PC-9 (cell line): ENCODE measurements at regions not wholly inside any gene's neighbourhood (a gene's known extent, or its start where the extent isn't known, plus 50 kb on each side); places are given as distances from the start of the nearest gene placed in this dataset.

Experiments
- CTCF ChIP-seq: fragments of 200-600 bp; sonication (generic); conservative IDR thresholded peaks from 2 replicates; pipeline ENCODE4 v1.6.1; 2017; ENCODE audit warnings: mixed run types, antibody characterized with exemption, mild to moderate bottlenecking, moderate library complexity
- EZH2 ChIP-seq: fragments of 200-600 bp; sonication (generic); IDR thresholded peaks from 2 replicates; pipeline ENCODE4 v1.8.0; 2017; ENCODE audit warnings: antibody characterized with exemption, low read depth

GRCh38 chr12:28851781-28852180 is 297.3 kb upstream of the FAR2 start:
- no peak for TF ChIP-seq CTCF
- no peak for TF ChIP-seq EZH2
